ENCODE measurements at regions not wholly inside any gene's neighbourhood (a gene's known extent, or its start where the extent isn't known, plus 50 kb on each side); places are given as distances from the start of the nearest gene placed in this dataset.
"Not testable (repeated sequence)": the region's sequence is repeated elsewhere in the genome, so short reads cannot be mapped to it uniquely, and the experiment has no call there.

- no peaks in the 10 kb centered on the region for H3K9me3 ChIP-seq
- H3K4me1 ChIP-seq (ENCODE audit: control insufficient read depth in 1 of 2, insufficient read depth in 1 of 2, low read depth in 1 of 2, low read length in 1 of 2), result no peaks in the 10 kb centered on the region
- no peaks in the 10 kb centered on the region for H3K27me3 ChIP-seq
- H3K36me3 ChIP-seq, result no peaks in the 10 kb centered on the region
- H3K4me3 ChIP-seq (ENCODE audit: low read depth in 1 of 2, low read length in 1 of 2), result no peak overlapping the region
- TF ChIP-seq CTCF (IDR thresholded peaks at IDR 0.05), result no peak
- H3K27ac ChIP-seq, result no peak overlapping the region
Observed at GRCh38 chr5:15285901-15286583, 213.9 kb upstream of the FBXL7 start.

GRCh38 chr5:15284706-15285105 is 215.3 kb upstream of the FBXL7 start:
- TF ChIP-seq CTCF (IDR thresholded peaks at IDR 0.05), result no peak
- H3K36me3 ChIP-seq, result no peaks in the 10 kb centered on the region

GRCh38 chr5:15283076-15283475 is 216.9 kb upstream of the FBXL7 start:
- H3K9me3 ChIP-seq, result no peaks in the 10 kb centered on the region
- no peaks in the 10 kb centered on the region for H3K4me1 ChIP-seq (ENCODE audit: control insufficient read depth in 1 of 2, insufficient read depth in 1 of 2, low read depth in 1 of 2, low read length in 1 of 2)
- H3K27me3 ChIP-seq, result no peaks in the 10 kb centered on the region
- H3K4me3 ChIP-seq (ENCODE audit: low read depth in 1 of 2, low read length in 1 of 2), result no peak overlapping the region
- no peak overlapping the region for H3K27ac ChIP-seq
- H3K36me3 ChIP-seq, result no peaks in the 10 kb centered on the region
- TF ChIP-seq CTCF (IDR thresholded peaks at IDR 0.05), result no peak

More at GRCh38 chr5:15284706-15285105, 215.3 kb upstream of the FBXL7 start:
- Histone ChIP-seq H3K4me1 (ENCODE audit: control insufficient read depth in 1 of 2, insufficient read depth in 1 of 2, low read depth in 1 of 2, low read length in 1 of 2) (no peaks in the 10 kb centered on the region), H3K27ac (no peak overlapping the region), H3K27me3 (no peaks in the 10 kb centered on the region), H3K4me3 (ENCODE audit: low read depth in 1 of 2, low read length in 1 of 2) (no peak overlapping the region), H3K9me3 (no peaks in the 10 kb centered on the region)

DNA sequence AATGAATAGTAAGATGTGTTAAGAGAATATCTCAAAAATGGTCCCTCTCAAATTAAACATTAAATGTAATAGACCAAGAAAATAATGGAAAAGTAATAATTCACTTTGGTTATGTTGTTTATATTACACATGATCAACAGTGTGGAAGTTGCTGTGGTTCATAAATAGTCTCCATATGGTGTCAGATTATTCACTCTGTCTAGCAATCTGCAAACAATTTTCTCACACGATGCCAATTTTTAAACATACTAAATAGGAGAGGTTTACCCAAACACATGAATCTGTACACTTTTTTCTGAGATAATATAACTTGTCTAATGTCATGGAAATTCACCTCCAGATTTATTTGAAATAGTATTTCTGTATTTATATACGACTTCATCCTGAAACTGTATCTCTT is 217.4 kb upstream of the FBXL7 start:
- H3K4me3 ChIP-seq (ENCODE audit: low read depth in 1 of 2, low read length in 1 of 2), result no peak overlapping the region
- no peaks in the 10 kb centered on the region for H3K27me3 ChIP-seq
- H3K36me3 ChIP-seq, result no peaks in the 10 kb centered on the region
- no peaks in the 10 kb centered on the region for H3K9me3 ChIP-seq
- no peak for TF ChIP-seq CTCF (IDR thresholded peaks at IDR 0.05)
- no peak overlapping the region for H3K27ac ChIP-seq
- no peaks in the 10 kb centered on the region for H3K4me1 ChIP-seq (ENCODE audit: control insufficient read depth in 1 of 2, insufficient read depth in 1 of 2, low read depth in 1 of 2, low read length in 1 of 2)

DNA sequence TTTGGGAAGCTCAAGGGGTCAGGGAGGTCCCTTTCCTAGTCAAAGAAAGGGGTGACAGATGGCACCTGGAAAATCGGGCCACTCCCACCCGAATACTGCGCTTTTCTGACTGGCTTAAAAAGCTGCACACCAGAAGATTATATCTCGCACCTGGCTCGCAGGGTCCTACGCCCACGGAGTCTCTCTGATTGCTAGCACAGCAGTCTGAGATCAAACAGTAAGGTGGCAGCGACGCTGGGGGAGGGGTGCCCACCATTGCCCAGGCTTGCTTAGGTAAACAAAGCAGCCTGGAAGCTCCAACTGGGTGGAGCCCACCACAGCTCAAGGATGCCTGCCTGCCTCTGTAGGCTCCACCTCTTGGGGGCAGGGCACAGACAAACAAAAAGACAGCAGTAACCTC is 228.4 kb upstream of the FBXL7 start:
- H3K4me3 ChIP-seq (ENCODE audit: low read depth in 1 of 2, low read length in 1 of 2); H3K4me1 ChIP-seq (ENCODE audit: control insufficient read depth in 1 of 2, insufficient read depth in 1 of 2, low read depth in 1 of 2, low read length in 1 of 2); H3K36me3 ChIP-seq; H3K27ac ChIP-seq; H3K9me3 ChIP-seq; H3K27me3 ChIP-seq: not testable (repeated sequence)

DNA sequence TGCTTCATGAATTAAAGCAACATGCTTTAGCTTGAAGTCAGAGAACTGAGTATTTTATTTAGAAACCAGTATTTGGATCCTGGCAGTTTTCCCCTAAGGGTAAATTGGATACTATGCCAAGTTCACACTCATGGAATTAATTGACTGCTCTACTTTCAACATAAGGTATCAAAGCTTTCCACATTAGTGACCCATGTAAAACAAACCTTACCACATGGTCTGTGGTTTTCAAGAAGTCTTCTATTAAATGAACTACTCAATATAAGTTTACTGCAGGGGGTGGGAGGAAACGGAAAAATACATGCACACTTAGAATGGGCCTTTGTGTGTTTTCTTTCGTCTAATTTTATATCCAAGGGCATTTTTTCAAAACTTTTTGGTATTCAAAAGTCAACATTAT is 232.0 kb upstream of the FBXL7 start:
- Histone ChIP-seq H3K4me1 (ENCODE audit: control insufficient read depth in 1 of 2, insufficient read depth in 1 of 2, low read depth in 1 of 2, low read length in 1 of 2) (no peaks in the 10 kb centered on the region), H3K27me3 (no peaks in the 10 kb centered on the region), H3K4me3 (ENCODE audit: low read depth in 1 of 2, low read length in 1 of 2) (no peak overlapping the region), H3K27ac (no peak overlapping the region), H3K36me3 (no peaks in the 10 kb centered on the region), H3K9me3 (no peaks in the 10 kb centered on the region)
- TF ChIP-seq CTCF (IDR thresholded peaks at IDR 0.05), result no peak

Measured in neutrophil (primary cell).